ENCODE measurements at regions not wholly inside any gene's neighbourhood (a gene's known extent, or its start where the extent isn't known, plus 50 kb on each side); places are given as distances from the start of the nearest gene placed in this dataset.

- no peaks in the 10 kb centered on the region for H3K27me3 ChIP-seq
- no peaks in the 10 kb centered on the region for H3K4me1 ChIP-seq (ENCODE audit: control insufficient read depth in 1 of 2, insufficient read depth in 1 of 2, low read depth in 1 of 2, low read length in 1 of 2)
- no peak for TF ChIP-seq CTCF (IDR thresholded peaks at IDR 0.05)
- H3K4me3 ChIP-seq (ENCODE audit: low read depth in 1 of 2, low read length in 1 of 2): no peak overlapping the region
- H3K36me3 ChIP-seq: no peaks in the 10 kb centered on the region
- no peak overlapping the region for H3K27ac ChIP-seq
- H3K9me3 ChIP-seq: no peaks in the 10 kb centered on the region
Observed at GRCh38 chr14:66240105-66240504, 246.1 kb upstream of the CCDC196 start.

GRCh38 chr14:66242001-66242400, 244.2 kb upstream of the CCDC196 start:
- Histone ChIP-seq H3K27me3 (no peaks in the 10 kb centered on the region), H3K36me3 (no peaks in the 10 kb centered on the region), H3K27ac (no peak overlapping the region), H3K9me3 (no peaks in the 10 kb centered on the region), H3K4me3 (ENCODE audit: low read depth in 1 of 2, low read length in 1 of 2) (no peak overlapping the region), H3K4me1 (ENCODE audit: control insufficient read depth in 1 of 2, insufficient read depth in 1 of 2, low read depth in 1 of 2, low read length in 1 of 2) (no peaks in the 10 kb centered on the region)
- TF ChIP-seq CTCF (IDR thresholded peaks at IDR 0.05): no peak

- no peaks in the 10 kb centered on the region for H3K36me3 ChIP-seq
- no peaks in the 10 kb centered on the region for H3K9me3 ChIP-seq
- no peak overlapping the region for H3K4me3 ChIP-seq (ENCODE audit: low read depth in 1 of 2, low read length in 1 of 2)
- no peaks in the 10 kb centered on the region for H3K27me3 ChIP-seq
- H3K27ac ChIP-seq: no peak overlapping the region
- TF ChIP-seq CTCF (IDR thresholded peaks at IDR 0.05): no peak
- no peaks in the 10 kb centered on the region for H3K4me1 ChIP-seq (ENCODE audit: control insufficient read depth in 1 of 2, insufficient read depth in 1 of 2, low read depth in 1 of 2, low read length in 1 of 2)
Observed at GRCh38 chr14:66244834-66245233, 241.3 kb upstream of the CCDC196 start.

GRCh38 chr14:66247662-66248193, 238.4 kb upstream of the CCDC196 start:
- H3K27me3 ChIP-seq: no peaks in the 10 kb centered on the region
- H3K4me1 ChIP-seq (ENCODE audit: control insufficient read depth in 1 of 2, insufficient read depth in 1 of 2, low read depth in 1 of 2, low read length in 1 of 2): no peaks in the 10 kb centered on the region
- H3K9me3 ChIP-seq: no peaks in the 10 kb centered on the region
- no peak for TF ChIP-seq CTCF (IDR thresholded peaks at IDR 0.05)
- no peak overlapping the region for H3K27ac ChIP-seq
- H3K36me3 ChIP-seq: no peaks in the 10 kb centered on the region
- H3K4me3 ChIP-seq (ENCODE audit: low read depth in 1 of 2, low read length in 1 of 2): no peak overlapping the region

- Histone ChIP-seq H3K4me3 (ENCODE audit: low read depth in 1 of 2, low read length in 1 of 2) (no peak overlapping the region), H3K27me3 (no peaks in the 10 kb centered on the region)
Observed at GRCh38 chr14:66248256-66248655, 237.9 kb upstream of the CCDC196 start.

More at GRCh38 chr14:66248256-66248655, 237.9 kb upstream of the CCDC196 start:
- no peak overlapping the region for H3K27ac ChIP-seq
- no peaks in the 10 kb centered on the region for H3K36me3 ChIP-seq
- TF ChIP-seq CTCF (IDR thresholded peaks at IDR 0.05): no peak
- H3K4me1 ChIP-seq (ENCODE audit: control insufficient read depth in 1 of 2, insufficient read depth in 1 of 2, low read depth in 1 of 2, low read length in 1 of 2): no peaks in the 10 kb centered on the region
- H3K9me3 ChIP-seq: no peaks in the 10 kb centered on the region

All from neutrophil (primary cell).